ENCODE measurements at regions not wholly inside any gene's neighbourhood (a gene's known extent, or its start where the extent isn't known, plus 50 kb on each side); places are given as distances from the start of the nearest gene placed in this dataset.

DNA sequence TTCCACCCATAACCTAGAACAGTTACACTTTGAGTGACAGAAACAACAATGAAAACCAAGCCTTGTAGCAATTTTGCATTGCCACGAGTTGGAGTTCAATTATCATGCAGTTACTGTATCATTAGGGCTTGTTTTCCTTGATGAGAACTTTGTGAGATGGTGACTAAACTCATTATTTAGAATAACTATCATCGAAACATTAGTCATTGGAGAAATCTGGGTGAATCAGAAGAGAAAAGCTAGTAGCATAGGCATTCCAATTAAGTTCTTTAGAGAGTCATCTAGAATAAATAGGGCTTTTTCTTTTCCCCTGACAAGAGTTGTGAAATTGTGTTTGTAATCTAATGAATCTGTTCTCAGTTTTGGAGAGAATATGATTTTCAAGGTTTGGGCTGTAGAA is 122.8 kb upstream of the DOCK10 start:
- Histone ChIP-seq H3K27ac (ENCODE audit: low read depth, low read length) (no peak overlapping the region), H3K9ac (ENCODE audit: extremely low read depth, low read length, poor library complexity, severe bottlenecking) (no peak overlapping the region), H3K4me1 (ENCODE audit: control insufficient read depth, insufficient read depth, low read length) (no peaks in the 10 kb centered on the region), H3K36me3 (ENCODE audit: control insufficient read depth, insufficient read depth, low read length) (no peaks in the 10 kb centered on the region), H3K27me3 (ENCODE audit: control insufficient read depth, insufficient read depth, low read length, poor library complexity, severe bottlenecking) (no peaks in the 10 kb centered on the region), H3K4me3 (ENCODE audit: low read length) (no peak overlapping the region), H3K9me3 (ENCODE audit: control insufficient read depth, low read length) (no peaks in the 10 kb centered on the region)
- Mint-ChIP-seq H3K27ac (no peak overlapping the region), H3K4me3 (no peak overlapping the region), H3K9me3 (no peaks in the 10 kb centered on the region), H3K4me1 (no peaks in the 10 kb centered on the region), H3K36me3 (ENCODE audit: low read depth) (no peaks in the 10 kb centered on the region), H3K27me3 (ENCODE audit: insufficient read depth) (no peaks in the 10 kb centered on the region)
- DNase-seq = no peak
- TF ChIP-seq, protein P1, sequence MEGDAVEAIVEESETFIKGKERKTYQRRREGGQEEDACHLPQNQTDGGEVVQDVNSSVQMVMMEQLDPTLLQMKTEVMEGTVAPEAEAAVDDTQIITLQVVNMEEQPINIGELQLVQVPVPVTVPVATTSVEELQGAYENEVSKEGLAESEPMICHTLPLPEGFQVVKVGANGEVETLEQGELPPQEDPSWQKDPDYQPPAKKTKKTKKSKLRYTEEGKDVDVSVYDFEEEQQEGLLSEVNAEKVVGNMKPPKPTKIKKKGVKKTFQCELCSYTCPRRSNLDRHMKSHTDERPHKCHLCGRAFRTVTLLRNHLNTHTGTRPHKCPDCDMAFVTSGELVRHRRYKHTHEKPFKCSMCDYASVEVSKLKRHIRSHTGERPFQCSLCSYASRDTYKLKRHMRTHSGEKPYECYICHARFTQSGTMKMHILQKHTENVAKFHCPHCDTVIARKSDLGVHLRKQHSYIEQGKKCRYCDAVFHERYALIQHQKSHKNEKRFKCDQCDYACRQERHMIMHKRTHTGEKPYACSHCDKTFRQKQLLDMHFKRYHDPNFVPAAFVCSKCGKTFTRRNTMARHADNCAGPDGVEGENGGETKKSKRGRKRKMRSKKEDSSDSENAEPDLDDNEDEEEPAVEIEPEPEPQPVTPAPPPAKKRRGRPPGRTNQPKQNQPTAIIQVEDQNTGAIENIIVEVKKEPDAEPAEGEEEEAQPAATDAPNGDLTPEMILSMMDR (conservative IDR thresholded peaks at IDR 0.05) = no peak
- 72% methylated on average over 2 of the region's 2 CpGs; no CpG with 5 or more reads in 1 of the 2 experiments for whole genome bisulfite sequencing, 2 experiments (ENCODE audit: insufficient coverage in 1 of 2, insufficient read length in 1 of 2)

- Mint-ChIP-seq H3K36me3 (ENCODE audit: low read depth) (no peaks in the 10 kb centered on the region), H3K4me3 (no peak overlapping the region), H3K27me3 (ENCODE audit: insufficient read depth) (no peaks in the 10 kb centered on the region), H3K4me1 (no peaks in the 10 kb centered on the region), H3K27ac (no peak overlapping the region), H3K9me3 (no peaks in the 10 kb centered on the region)
- H3K9me3 ChIP-seq (ENCODE audit: control insufficient read depth, low read length) = no peaks in the 10 kb centered on the region
- H3K4me1 ChIP-seq (ENCODE audit: control insufficient read depth, insufficient read depth, low read length) = no peaks in the 10 kb centered on the region
- no peak overlapping the region for H3K4me3 ChIP-seq (ENCODE audit: low read length)
- TF ChIP-seq, protein P1 (conservative IDR thresholded peaks at IDR 0.05) = no peak
- DNase-seq = no peak
- no peaks in the 10 kb centered on the region for H3K27me3 ChIP-seq (ENCODE audit: control insufficient read depth, insufficient read depth, low read length, poor library complexity, severe bottlenecking)
- no peak overlapping the region for H3K27ac ChIP-seq (ENCODE audit: low read depth, low read length)
- 78 to 82% methylated on average over 7 to 11 of the region's 11 CpGs for WGBS, 2 experiments (ENCODE audit: insufficient coverage in 1 of 2, insufficient read length in 1 of 2)
- H3K36me3 ChIP-seq (ENCODE audit: control insufficient read depth, insufficient read depth, low read length) = no peaks in the 10 kb centered on the region
- H3K9ac ChIP-seq (ENCODE audit: extremely low read depth, low read length, poor library complexity, severe bottlenecking) = no peak overlapping the region
These were observed 122.3 kb upstream of the DOCK10 start for GRCh38 chr2:225164401-225165050.

GRCh38 chr2:225158360-225158759 is 116.1 kb upstream of the DOCK10 start:
- H3K27me3 ChIP-seq (ENCODE audit: control insufficient read depth, insufficient read depth, low read length, poor library complexity, severe bottlenecking) = no peaks in the 10 kb centered on the region

More at GRCh38 chr2:225158360-225158759, 116.1 kb upstream of the DOCK10 start:
- Histone ChIP-seq H3K4me1 (ENCODE audit: control insufficient read depth, insufficient read depth, low read length) (no peaks in the 10 kb centered on the region), H3K9ac (ENCODE audit: extremely low read depth, low read length, poor library complexity, severe bottlenecking) (no peak overlapping the region), H3K27ac (ENCODE audit: low read depth, low read length) (no peak overlapping the region), H3K36me3 (ENCODE audit: control insufficient read depth, insufficient read depth, low read length) (no peaks in the 10 kb centered on the region), H3K9me3 (ENCODE audit: control insufficient read depth, low read length) (no peaks in the 10 kb centered on the region), H3K4me3 (ENCODE audit: low read length) (no peak overlapping the region)
- H3K36me3 Mint-ChIP-seq (ENCODE audit: low read depth) = no peaks in the 10 kb centered on the region
- no peak overlapping the region for H3K4me3 Mint-ChIP-seq
- H3K9me3 Mint-ChIP-seq = no peaks in the 10 kb centered on the region
- DNase-seq = no peak
- H3K27me3 Mint-ChIP-seq (ENCODE audit: insufficient read depth) = no peaks in the 10 kb centered on the region
- no peaks in the 10 kb centered on the region for H3K4me1 Mint-ChIP-seq
- H3K27ac Mint-ChIP-seq = no peak overlapping the region
- TF ChIP-seq, protein P1 (conservative IDR thresholded peaks at IDR 0.05) = no peak

Data from endodermal cell (in vitro differentiated cells).